Activated T-cell treated with anti-CD3 and anti-CD28 coated beads, Interleukin-2, amount 50 U/mL, for 4 hours (primary cell): ENCODE measurements at regions not wholly inside any gene's neighbourhood (a gene's known extent, or its start where the extent isn't known, plus 50 kb on each side); places are given as distances from the start of the nearest gene placed in this dataset.
"Not testable (repeated sequence)": the region's sequence is repeated elsewhere in the genome, so short reads cannot be mapped to it uniquely, and the experiment has no call there.

Source experiments
- ATAC-seq, 2 donors: fragments of 200-7000 bp; cut with Tn5 transposase; one replicate each; pipeline ENCODE4 v1.10.0; 2021
- DNase-seq: peaks from one replicate; pipeline ENCODE4 v3.0.0-alpha.2; 2020
- H3K27me3 Mint-ChIP-seq: one replicate; pipeline ENCODE4 v1.8.0; 2021; ENCODE audit warnings: low read depth, mixed read lengths
- H3K36me3 Mint-ChIP-seq: one replicate; pipeline ENCODE4 v1.8.0; 2022; ENCODE audit warnings: mixed read lengths; ENCODE audit not compliant: insufficient read depth
- H3K4me1 Mint-ChIP-seq: one replicate; pipeline ENCODE4 v1.8.0; 2021; ENCODE audit warnings: low read depth, mixed read lengths
- H3K4me3 Mint-ChIP-seq: one replicate; pipeline ENCODE4 v1.8.0; 2021; ENCODE audit warnings: mild to moderate bottlenecking, moderate library complexity, mixed read lengths
- H3K9me3 Mint-ChIP-seq: one replicate; pipeline ENCODE4 v1.8.0; 2021; ENCODE audit warnings: mixed read lengths

- Mint-ChIP-seq H3K4me1 (peaks cover 5% of the 10 kb centered on the region), H3K27me3 (peaks cover 5% of the 10 kb centered on the region), H3K4me3 (no peak overlapping the region), H3K36me3 (no peaks in the 10 kb centered on the region), H3K9me3 (no peaks in the 10 kb centered on the region)
- no peak for ATAC-seq
- no peak for DNase-seq
Measured at GRCh38 chr13:76829572-76830327, 56.5 kb downstream of the KCTD12 start.

GRCh38 chr13:76828316-76828741 lies 57.9 kb downstream of the KCTD12 start:
- Mint-ChIP-seq H3K36me3 (no peaks in the 10 kb centered on the region), H3K4me3 (no peak overlapping the region), H3K4me1 (peaks cover 5% of the 10 kb centered on the region), H3K9me3 (no peaks in the 10 kb centered on the region), H3K27me3 (peaks cover 5% of the 10 kb centered on the region)
- ATAC-seq (peak; percentile 88 to 90), DNase-seq (no peak)

- no peak for DNase-seq
- Mint-ChIP-seq H3K36me3 (no peaks in the 10 kb centered on the region), H3K4me3 (no peak overlapping the region), H3K27me3 (peaks cover 2% of the 10 kb centered on the region), H3K9me3 (no peaks in the 10 kb centered on the region), H3K4me1 (peaks cover 5% of the 10 kb centered on the region)
- ATAC-seq, result no peak
Measured at GRCh38 chr13:76826527-76826926, 59.7 kb downstream of the KCTD12 start.

GRCh38 chr13:76825430-76825829 lies 60.8 kb downstream of the KCTD12 start:
- Mint-ChIP-seq H3K4me3 (no peak overlapping the region), H3K9me3 (no peaks in the 10 kb centered on the region), H3K4me1 (peaks cover 5% of the 10 kb centered on the region), H3K36me3 (no peaks in the 10 kb centered on the region), H3K27me3 (peaks cover 2% of the 10 kb centered on the region)
- no peak for DNase-seq
- no peak for ATAC-seq

GRCh38 chr13:76823969-76824368 lies 62.2 kb downstream of the KCTD12 start:
- no peak for DNase-seq
- Mint-ChIP-seq H3K4me3 (no peak overlapping the region), H3K9me3 (no peaks in the 10 kb centered on the region), H3K27me3 (no peaks in the 10 kb centered on the region), H3K4me1 (peaks cover 5% of the 10 kb centered on the region), H3K36me3 (no peaks in the 10 kb centered on the region)
- ATAC-seq, result no peak

GRCh38 chr13:76822698-76823267 lies 63.4 kb downstream of the KCTD12 start:
- Mint-ChIP-seq H3K36me3 (no peaks in the 10 kb centered on the region), H3K4me3 (no peak overlapping the region), H3K4me1 (no peaks in the 10 kb centered on the region), H3K27me3 (peaks cover 8% of the 10 kb centered on the region), H3K9me3 (no peaks in the 10 kb centered on the region)
- ATAC-seq, result peak in 1 of 2 donors; percentile 40
- DNase-seq, result no peak

- DNase-seq, H3K9me3 Mint-ChIP-seq, H3K27me3 Mint-ChIP-seq, ATAC-seq, H3K36me3 Mint-ChIP-seq, H3K4me1 Mint-ChIP-seq, H3K4me3 Mint-ChIP-seq: not testable (repeated sequence)
Measured at GRCh38 chr13:76821222-76821621, 65.0 kb downstream of the KCTD12 start.

GRCh38 chr13:76820759-76821158 lies 65.4 kb downstream of the KCTD12 start:
- Mint-ChIP-seq H3K36me3 (no peaks in the 10 kb centered on the region), H3K27me3 (peaks cover 10% of the 10 kb centered on the region), H3K9me3 (no peaks in the 10 kb centered on the region), H3K4me1 (no peaks in the 10 kb centered on the region), H3K4me3 (no peak overlapping the region)
- ATAC-seq (no peak), DNase-seq (no peak)

GRCh38 chr13:76816394-76816793 lies 69.8 kb downstream of the KCTD12 start:
- DNase-seq (no peak), ATAC-seq (peak; percentile 35 to 51)
- Mint-ChIP-seq H3K9me3 (no peaks in the 10 kb centered on the region), H3K4me1 (no peaks in the 10 kb centered on the region), H3K27me3 (peaks cover 22% of the 10 kb centered on the region), H3K4me3 (no peak overlapping the region), H3K36me3 (no peaks in the 10 kb centered on the region)

DNA sequence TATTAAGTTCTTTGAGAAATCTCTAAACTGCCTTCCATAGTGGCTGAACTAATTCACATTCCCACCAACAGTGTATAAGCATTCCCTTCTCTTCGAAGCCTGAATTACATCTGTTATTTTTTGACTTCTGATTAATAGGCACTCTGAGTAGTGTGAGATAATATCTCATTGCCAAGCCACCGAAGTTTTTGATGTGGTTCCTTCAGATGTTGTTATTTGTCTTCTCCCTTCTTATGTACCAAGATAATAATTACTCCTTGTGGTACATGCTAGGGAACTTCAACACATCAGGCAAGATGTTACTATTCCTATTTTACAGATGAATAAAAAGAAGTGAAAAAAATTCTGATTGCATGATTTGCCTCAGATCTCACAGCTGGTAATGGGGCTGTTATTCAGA lies 70.9 kb downstream of the KCTD12 start:
- Mint-ChIP-seq H3K27me3 (peaks cover 22% of the 10 kb centered on the region), H3K36me3 (no peaks in the 10 kb centered on the region), H3K4me3 (no peak overlapping the region), H3K9me3 (peaks cover under 1% of the 10 kb centered on the region), H3K4me1 (no peaks in the 10 kb centered on the region)
- DNase-seq, result no peak
- ATAC-seq, result no peak

DNA sequence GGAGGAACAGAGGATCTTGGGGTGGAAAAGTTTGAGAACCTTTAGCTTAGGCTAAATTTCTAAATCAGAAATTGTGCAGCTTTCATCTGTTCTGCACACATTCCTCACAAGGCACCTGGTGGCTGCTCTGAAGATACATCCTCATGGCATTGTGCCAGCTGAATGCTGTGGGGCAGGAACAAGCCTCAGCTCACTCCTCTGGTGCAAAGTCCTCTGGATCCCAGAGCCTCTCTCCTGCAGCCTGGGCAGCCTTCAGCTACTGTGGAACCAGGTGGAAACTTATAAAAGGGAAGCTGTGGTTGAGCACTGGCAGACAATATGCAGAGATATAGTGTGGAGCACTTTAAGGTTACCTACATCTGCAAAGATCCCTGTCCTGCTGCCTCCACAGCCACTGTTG lies 72.3 kb downstream of the KCTD12 start:
- Mint-ChIP-seq H3K9me3 (peaks cover 4% of the 10 kb centered on the region), H3K4me1 (no peaks in the 10 kb centered on the region), H3K36me3 (no peaks in the 10 kb centered on the region), H3K4me3 (no peak overlapping the region), H3K27me3 (peaks cover 22% of the 10 kb centered on the region)
- no peak for DNase-seq
- no peak for ATAC-seq

- Mint-ChIP-seq H3K4me1 (no peaks in the 10 kb centered on the region), H3K36me3 (no peaks in the 10 kb centered on the region), H3K27me3 (peaks cover 17% of the 10 kb centered on the region), H3K9me3 (peaks cover 4% of the 10 kb centered on the region), H3K4me3 (no peak overlapping the region)
- ATAC-seq, result no peak
- no peak for DNase-seq
Measured at GRCh38 chr13:76813000-76813691, 73.1 kb downstream of the KCTD12 start.

GRCh38 chr13:76812206-76812897 lies 73.9 kb downstream of the KCTD12 start:
- Mint-ChIP-seq H3K36me3 (no peaks in the 10 kb centered on the region), H3K9me3 (peaks cover 7% of the 10 kb centered on the region), H3K4me1 (no peaks in the 10 kb centered on the region), H3K4me3 (no peak overlapping the region), H3K27me3 (peaks cover 12% of the 10 kb centered on the region)
- no peak for ATAC-seq
- no peak for DNase-seq

DNA sequence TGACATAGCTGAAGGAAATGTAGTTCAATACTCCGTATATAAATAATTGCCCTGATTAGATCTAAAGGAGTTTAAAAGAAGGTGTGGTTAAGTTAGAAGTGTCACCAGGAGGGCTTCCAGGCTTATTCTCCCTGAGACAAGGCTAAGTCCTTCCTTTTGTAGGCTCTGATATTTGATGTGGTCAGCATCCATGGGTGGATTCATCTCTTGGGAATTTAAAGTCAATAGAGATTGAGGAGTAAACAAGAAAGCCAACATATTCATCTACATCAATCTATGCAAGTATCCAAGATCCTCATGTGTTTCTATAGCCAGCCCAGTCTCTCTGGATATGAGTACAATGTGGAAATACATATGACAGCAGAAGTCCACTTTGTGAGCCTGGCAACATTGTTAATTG lies 76.8 kb downstream of the KCTD12 start:
- Mint-ChIP-seq H3K27me3 (peaks cover 3% of the 10 kb centered on the region), H3K4me3 (no peak overlapping the region), H3K9me3 (peaks cover 7% of the 10 kb centered on the region), H3K4me1 (no peaks in the 10 kb centered on the region), H3K36me3 (no peaks in the 10 kb centered on the region)
- ATAC-seq, result no peak
- no peak for DNase-seq
